ENCODE measurements at regions not wholly inside any gene's neighbourhood (a gene's known extent, or its start where the extent isn't known, plus 50 kb on each side); places are given as distances from the start of the nearest gene placed in this dataset.
"Not testable (repeated sequence)": the region's sequence is repeated elsewhere in the genome, so short reads cannot be mapped to it uniquely, and the experiment has no call there.

- POLR2A ChIA-PET; H3K4me3 ChIP-seq (ENCODE audit: low read depth, low read length); CTCF ChIA-PET; H3K27ac ChIP-seq (ENCODE audit: extremely low read depth, low read depth, low read length); H3K9me3 ChIP-seq (ENCODE audit: control insufficient read depth, insufficient read depth, low read depth, low read length); H3K4me1 ChIP-seq (ENCODE audit: control insufficient read depth, insufficient read depth, low read length); H3K36me3 ChIP-seq (ENCODE audit: control insufficient read depth in 2 of 2, insufficient read depth in 1 of 2, low read length in 2 of 2): not testable (repeated sequence)
These were observed 825.6 kb upstream of the TPTE start for GRCh38 chr21:9695759-9696158.

GRCh38 chr21:9697751-9698150 lies 823.6 kb upstream of the TPTE start:
- POLR2A ChIA-PET, CTCF ChIA-PET: not testable (repeated sequence)

GRCh38 chr21:9705016-9705415 lies 816.4 kb upstream of the TPTE start:
- H3K36me3 ChIP-seq (ENCODE audit: control insufficient read depth in 2 of 2, insufficient read depth in 1 of 2, low read length in 2 of 2); CTCF ChIA-PET; H3K9me3 ChIP-seq (ENCODE audit: control insufficient read depth, insufficient read depth, low read depth, low read length); H3K4me3 ChIP-seq (ENCODE audit: low read depth, low read length); H3K4me1 ChIP-seq (ENCODE audit: control insufficient read depth, insufficient read depth, low read length); H3K27ac ChIP-seq (ENCODE audit: extremely low read depth, low read depth, low read length); POLR2A ChIA-PET: not testable (repeated sequence)

More at GRCh38 chr21:9697751-9698150, 823.6 kb upstream of the TPTE start:
- not testable (repeated sequence) for H3K4me3 ChIP-seq (ENCODE audit: low read depth, low read length); H3K27ac ChIP-seq (ENCODE audit: extremely low read depth, low read depth, low read length); H3K9me3 ChIP-seq (ENCODE audit: control insufficient read depth, insufficient read depth, low read depth, low read length); H3K4me1 ChIP-seq (ENCODE audit: control insufficient read depth, insufficient read depth, low read length); H3K36me3 ChIP-seq (ENCODE audit: control insufficient read depth in 2 of 2, insufficient read depth in 1 of 2, low read length in 2 of 2)

DNA sequence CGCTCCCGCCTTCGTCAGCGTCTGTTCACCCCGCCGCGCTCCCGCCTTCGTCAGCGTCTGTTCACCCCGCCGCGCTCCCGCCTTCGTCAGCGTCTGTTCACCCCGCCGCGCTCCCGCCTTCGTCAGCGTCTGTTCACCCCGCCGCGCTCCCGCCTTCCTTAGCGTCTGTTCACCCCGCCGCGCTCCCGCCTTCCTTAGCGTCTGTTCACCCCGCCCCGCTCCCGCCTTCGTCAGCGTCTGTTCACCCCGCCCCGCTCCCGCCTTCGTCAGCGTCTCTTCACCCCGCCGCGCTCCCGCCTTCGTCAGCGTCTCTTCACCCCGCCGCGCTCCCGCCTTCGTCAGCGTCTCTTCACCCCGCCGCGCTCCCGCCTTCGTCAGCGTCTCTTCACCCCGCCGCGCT lies 815.9 kb upstream of the TPTE start:
- H3K27ac ChIP-seq (ENCODE audit: extremely low read depth, low read depth, low read length); CTCF ChIA-PET; POLR2A ChIA-PET; H3K4me1 ChIP-seq (ENCODE audit: control insufficient read depth, insufficient read depth, low read length); H3K36me3 ChIP-seq (ENCODE audit: control insufficient read depth in 2 of 2, insufficient read depth in 1 of 2, low read length in 2 of 2); H3K9me3 ChIP-seq (ENCODE audit: control insufficient read depth, insufficient read depth, low read depth, low read length); H3K4me3 ChIP-seq (ENCODE audit: low read depth, low read length): not testable (repeated sequence)

DNA sequence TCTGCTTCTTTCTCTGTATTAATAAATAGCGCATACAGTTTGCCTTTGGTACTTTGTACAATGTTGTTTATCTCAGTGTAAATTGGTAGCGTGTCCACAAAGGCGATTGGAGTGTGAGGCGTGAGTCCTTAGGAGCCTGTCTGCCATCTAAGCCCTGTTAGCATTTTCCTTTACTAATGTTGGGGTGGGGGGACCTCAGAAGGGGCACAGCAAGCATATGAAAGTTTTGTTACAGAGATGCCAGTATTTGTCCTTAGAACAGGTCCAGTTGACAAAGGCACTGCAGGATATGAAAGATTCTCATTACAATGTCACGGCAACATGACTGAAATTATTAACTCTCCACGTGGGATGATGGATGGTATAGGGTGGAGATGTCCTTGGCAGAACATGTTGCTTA lies 796.8 kb upstream of the TPTE start:
- POLR2A ChIA-PET; H3K4me3 ChIP-seq (ENCODE audit: low read depth, low read length); H3K9me3 ChIP-seq (ENCODE audit: control insufficient read depth, insufficient read depth, low read depth, low read length); H3K27ac ChIP-seq (ENCODE audit: extremely low read depth, low read depth, low read length); H3K4me1 ChIP-seq (ENCODE audit: control insufficient read depth, insufficient read depth, low read length); CTCF ChIA-PET; H3K36me3 ChIP-seq (ENCODE audit: control insufficient read depth in 2 of 2, insufficient read depth in 1 of 2, low read length in 2 of 2): not testable (repeated sequence)

- POLR2A ChIA-PET; H3K36me3 ChIP-seq (ENCODE audit: control insufficient read depth in 2 of 2, insufficient read depth in 1 of 2, low read length in 2 of 2); H3K27ac ChIP-seq (ENCODE audit: extremely low read depth, low read depth, low read length); H3K4me1 ChIP-seq (ENCODE audit: control insufficient read depth, insufficient read depth, low read length); H3K4me3 ChIP-seq (ENCODE audit: low read depth, low read length); H3K9me3 ChIP-seq (ENCODE audit: control insufficient read depth, insufficient read depth, low read depth, low read length); CTCF ChIA-PET: not testable (repeated sequence)
These were observed 794.2 kb upstream of the TPTE start for GRCh38 chr21:9727187-9727586.

DNA sequence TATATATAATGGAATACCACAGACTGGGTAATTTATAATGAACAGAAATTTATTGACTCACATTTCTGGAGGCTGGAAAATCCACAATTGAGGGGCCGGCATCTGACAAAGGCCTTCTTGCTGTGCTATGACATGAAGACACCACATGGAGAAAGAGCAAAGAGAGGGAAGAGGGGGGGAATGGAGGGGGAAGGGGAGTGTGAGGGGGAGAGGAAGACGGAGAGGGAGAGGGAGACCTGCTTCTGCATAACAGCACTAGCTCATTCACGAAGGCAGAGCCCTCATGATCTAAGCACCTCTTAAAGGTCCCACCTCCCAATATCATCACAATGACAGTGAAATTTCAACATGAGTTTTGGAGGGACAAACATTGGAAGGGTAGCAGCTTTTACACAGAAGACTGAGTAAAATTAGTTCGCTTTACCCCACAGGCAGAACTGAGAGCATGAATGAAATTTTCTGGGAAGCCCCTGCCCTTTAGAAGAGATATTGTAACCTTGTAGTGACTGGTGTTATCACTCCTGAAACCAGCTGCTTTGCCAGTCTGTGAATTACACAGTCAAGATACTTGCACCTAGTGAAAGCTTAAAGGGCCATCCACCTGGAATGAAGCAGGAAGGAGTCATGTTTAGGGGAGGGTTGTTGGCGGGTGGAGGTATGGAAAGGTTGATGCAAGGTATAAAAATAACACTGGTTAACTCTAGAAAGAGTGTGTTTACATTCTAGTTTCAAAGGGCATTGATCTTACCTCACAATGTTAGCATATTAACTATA lies 793.0 kb upstream of the TPTE start:
- H3K9me3 ChIP-seq (ENCODE audit: control insufficient read depth, insufficient read depth, low read depth, low read length); CTCF ChIA-PET; POLR2A ChIA-PET: not testable (repeated sequence)

DNA sequence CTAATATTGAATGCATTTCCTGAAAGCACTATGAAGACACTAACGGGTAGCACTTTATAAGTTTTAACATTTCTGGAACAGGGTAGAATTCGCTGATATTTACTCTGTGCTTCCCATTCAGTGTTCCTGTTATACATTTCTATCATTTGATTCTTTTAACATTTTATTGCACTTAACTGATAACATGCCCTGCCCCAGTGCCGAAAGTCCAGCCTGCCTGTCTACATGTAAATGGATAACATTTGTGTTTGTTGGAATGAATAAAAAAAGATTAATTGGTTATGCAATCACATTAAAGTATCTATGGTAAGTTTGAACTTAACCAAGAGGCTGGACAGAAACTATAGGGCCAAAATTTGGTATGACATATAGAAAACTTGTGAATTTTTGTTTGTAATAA lies 790.5 kb upstream of the TPTE start:
- Histone ChIP-seq H3K36me3 (ENCODE audit: control insufficient read depth in 2 of 2, insufficient read depth in 1 of 2, low read length in 2 of 2) (no peaks in the 10 kb centered on the region), H3K4me3 (ENCODE audit: low read depth, low read length) (no peak overlapping the region), H3K4me1 (ENCODE audit: control insufficient read depth, insufficient read depth, low read length) (no peaks in the 10 kb centered on the region), H3K27ac (ENCODE audit: extremely low read depth, low read depth, low read length) (no peak overlapping the region), H3K9me3 (ENCODE audit: control insufficient read depth, insufficient read depth, low read depth, low read length) (no peaks in the 10 kb centered on the region)
- TF ChIP-seq EGR2 (tag by site-specific recombination; IDR thresholded peaks at IDR 0.05; ENCODE audit: low read depth), result no peak
- TF ChIP-seq, protein P1, sequence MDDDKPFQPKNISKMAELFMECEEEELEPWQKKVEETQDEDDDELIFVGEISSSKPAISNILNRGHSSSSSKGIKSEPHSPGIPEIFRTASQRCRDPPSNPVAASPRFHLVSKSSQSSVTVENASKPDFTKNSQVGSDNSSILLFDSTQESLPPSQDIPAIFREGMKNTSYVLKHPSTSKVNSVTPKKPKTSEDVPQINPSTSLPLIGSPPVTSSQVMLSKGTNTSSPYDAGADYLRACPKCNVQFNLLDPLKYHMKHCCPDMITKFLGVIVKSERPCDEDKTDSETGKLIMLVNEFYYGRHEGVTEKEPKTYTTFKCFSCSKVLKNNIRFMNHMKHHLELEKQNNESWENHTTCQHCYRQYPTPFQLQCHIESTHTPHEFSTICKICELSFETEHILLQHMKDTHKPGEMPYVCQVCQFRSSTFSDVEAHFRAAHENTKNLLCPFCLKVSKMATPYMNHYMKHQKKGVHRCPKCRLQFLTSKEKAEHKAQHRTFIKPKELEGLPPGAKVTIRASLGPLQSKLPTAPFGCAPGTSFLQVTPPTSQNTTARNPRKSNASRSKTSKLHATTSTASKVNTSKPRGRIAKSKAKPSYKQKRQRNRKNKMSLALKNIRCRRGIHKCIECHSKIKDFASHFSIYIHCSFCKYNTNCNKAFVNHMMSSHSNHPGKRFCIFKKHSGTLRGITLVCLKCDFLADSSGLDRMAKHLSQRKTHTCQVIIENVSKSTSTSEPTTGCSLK (tag by site-specific recombination; IDR thresholded peaks at IDR 0.05), result no peak
- CTCF ChIA-PET, result no interaction called here
- POLR2A ChIA-PET, result no interaction called here

More for the DNA sequence above, 793.0 kb upstream of the TPTE start:
- H3K36me3 ChIP-seq (ENCODE audit: control insufficient read depth in 2 of 2, insufficient read depth in 1 of 2, low read length in 2 of 2); H3K4me1 ChIP-seq (ENCODE audit: control insufficient read depth, insufficient read depth, low read length); H3K27ac ChIP-seq (ENCODE audit: extremely low read depth, low read depth, low read length); H3K4me3 ChIP-seq (ENCODE audit: low read depth, low read length): not testable (repeated sequence)

- H3K9me3 ChIP-seq (ENCODE audit: control insufficient read depth, insufficient read depth, low read depth, low read length); H3K4me1 ChIP-seq (ENCODE audit: control insufficient read depth, insufficient read depth, low read length); H3K27ac ChIP-seq (ENCODE audit: extremely low read depth, low read depth, low read length); POLR2A ChIA-PET; CTCF ChIA-PET; H3K36me3 ChIP-seq (ENCODE audit: control insufficient read depth in 2 of 2, insufficient read depth in 1 of 2, low read length in 2 of 2); H3K4me3 ChIP-seq (ENCODE audit: low read depth, low read length): not testable (repeated sequence)
These were observed 790.1 kb upstream of the TPTE start for GRCh38 chr21:9731317-9731716.

DNA sequence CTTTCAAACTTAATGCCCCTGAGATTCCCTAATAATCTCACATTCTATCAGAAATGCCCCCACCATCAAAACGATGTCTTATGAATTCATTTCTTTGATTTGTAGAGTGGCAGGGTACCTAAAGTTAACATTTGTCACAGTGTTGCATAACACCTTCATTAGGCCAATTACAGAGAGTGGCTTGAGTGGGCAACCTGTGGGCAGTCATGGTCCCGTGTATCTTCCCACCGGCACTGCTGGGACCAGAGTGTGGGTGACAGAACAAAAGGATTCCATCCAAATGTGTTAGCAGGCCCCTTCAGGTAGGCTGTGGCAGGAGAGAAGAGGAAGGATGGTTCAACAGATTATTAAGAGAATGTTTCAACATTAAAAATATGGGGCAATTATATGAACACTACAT lies 788.8 kb upstream of the TPTE start:
- H3K9me3 ChIP-seq (ENCODE audit: control insufficient read depth, insufficient read depth, low read depth, low read length); H3K27ac ChIP-seq (ENCODE audit: extremely low read depth, low read depth, low read length); H3K4me1 ChIP-seq (ENCODE audit: control insufficient read depth, insufficient read depth, low read length); H3K36me3 ChIP-seq (ENCODE audit: control insufficient read depth in 2 of 2, insufficient read depth in 1 of 2, low read length in 2 of 2); CTCF ChIA-PET; H3K4me3 ChIP-seq (ENCODE audit: low read depth, low read length); POLR2A ChIA-PET: not testable (repeated sequence)
